Hepatocyte (in vitro differentiated cells): ENCODE measurements at regions not wholly inside any gene's neighbourhood (a gene's known extent, or its start where the extent isn't known, plus 50 kb on each side); places are given as distances from the start of the nearest gene placed in this dataset.

Experiments used
- DNase-seq: peaks from one replicate; pipeline ENCODE4 v3.0.0-alpha.2; 2016; ENCODE audit warnings: low spot score
- H2AFZ ChIP-seq: fragments of 200-600 bp; sonication (generic); 2 replicates; pipeline ENCODE4 v1.6.0; 2016; ENCODE audit warnings: antibody characterized with exemption, mild to moderate bottlenecking
- H3K27ac ChIP-seq: fragments of 200-600 bp; sonication (generic); 2 replicates; pipeline ENCODE4 v1.5.1; 2016; ENCODE audit warnings: mild to moderate bottlenecking
- H3K27me3 ChIP-seq: fragments of 200-600 bp; sonication (generic); 2 replicates; pipeline ENCODE4 v1.6.1; 2016
- H3K36me3 ChIP-seq: fragments of 200-600 bp; sonication (generic); replicated peaks from 2 replicates; pipeline ENCODE4 v1.5.1; 2016; ENCODE audit warnings: low read depth; ENCODE audit not compliant: insufficient read depth
- H3K4me1 ChIP-seq: fragments of 200-600 bp; sonication (generic); 2 replicates; pipeline ENCODE4 v1.5.1; 2016; ENCODE audit warnings: mild to moderate bottlenecking, moderate library complexity; ENCODE audit not compliant: insufficient read depth
- H3K4me2 ChIP-seq: fragments of 200-600 bp; sonication (generic); 2 replicates; pipeline ENCODE4 v1.6.0; 2016
- H3K4me3 ChIP-seq: fragments of 200-600 bp; sonication (generic); 2 replicates; pipeline ENCODE4 v1.5.1; 2016; ENCODE audit warnings: mild to moderate bottlenecking
- H3K79me2 ChIP-seq: fragments of 200-600 bp; sonication (generic); 2 replicates; pipeline ENCODE4 v1.6.0; 2017; ENCODE audit warnings: mild to moderate bottlenecking
- H3K9me2 ChIP-seq: fragments of 200-600 bp; sonication (generic); replicated peaks from 2 replicates; pipeline ENCODE4 v1.6.0; 2017; ENCODE audit warnings: mild to moderate bottlenecking; ENCODE audit not compliant: insufficient read depth
- H3K9me3 ChIP-seq: fragments of 200-600 bp; sonication (generic); 2 replicates; pipeline ENCODE4 v1.5.1; 2016; ENCODE audit warnings: low read depth, mild to moderate bottlenecking
- H4K20me1 ChIP-seq: fragments of 200-600 bp; sonication (generic); 2 replicates; pipeline ENCODE4 v1.6.0; 2016; ENCODE audit warnings: mild to moderate bottlenecking; ENCODE audit not compliant: insufficient read depth, poor library complexity, severe bottlenecking
- EZH2 ChIP-seq: fragments of 200-600 bp; sonication (generic); IDR thresholded peaks from 2 replicates; pipeline ENCODE4 v1.6.1; 2016; ENCODE audit warnings: antibody characterized with exemption, mild to moderate bottlenecking, borderline replicate concordance
- EZH2phosphoT487 ChIP-seq: fragments of 200-600 bp; sonication (generic); IDR thresholded peaks from one replicate; pipeline ENCODE4 v1.6.1; 2018; ENCODE audit warnings: antibody characterized with exemption, mild to moderate bottlenecking, low read depth, moderate library complexity; ENCODE audit not compliant: unreplicated experiment, severe bottlenecking
- WGBS: methylation state at CpG from one replicate; pipeline ENCODE4 v1.1.6; 2016; ENCODE audit warnings: low lambda C conversion rate; ENCODE audit errors: missing lambda C conversion rate; 5-methylcytosine and 5-hydroxymethylcytosine counted together
- TF ChIP-seq, protein P1 (sequence below): fragments of 200-600 bp; sonication (generic); IDR thresholded peaks from 2 replicates; pipeline ENCODE4 v1.5.1; 2016; ENCODE audit warnings: antibody characterized with exemption, mild to moderate bottlenecking; ENCODE audit not compliant: poor library complexity

DNA sequence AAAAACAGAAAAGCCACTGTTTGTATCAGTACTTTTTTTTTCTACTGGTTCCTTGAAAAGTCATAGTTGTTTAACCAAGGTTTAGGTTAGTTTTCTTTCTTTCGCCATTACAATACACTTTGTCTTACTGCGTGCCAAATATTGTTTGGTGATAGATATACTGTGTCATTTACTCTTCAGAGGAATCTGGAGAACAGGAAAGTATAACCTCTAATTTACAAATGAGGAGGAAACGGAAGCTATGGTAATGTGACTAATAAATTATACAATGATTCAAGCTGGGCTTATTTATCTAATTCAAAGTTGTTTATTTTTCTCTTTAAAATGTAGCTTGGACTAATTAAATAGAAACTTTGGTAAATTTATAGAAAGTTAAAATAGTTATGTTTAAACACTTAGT, 96.2 kb upstream of the ROBO2 start:
- no peak for DNase-seq
- peaks cover 7% of the 10 kb centered on the region for H3K4me1 ChIP-seq
- H4K20me1 ChIP-seq: no peaks in the 10 kb centered on the region
- H3K27me3 ChIP-seq: no peaks in the 10 kb centered on the region
- WGBS: 67% methylated on average over 3 of the region's 3 CpGs
- H3K4me3 ChIP-seq: no peak overlapping the region
- H3K79me2 ChIP-seq: no peaks in the 10 kb centered on the region
- no peaks in the 10 kb centered on the region for H3K36me3 ChIP-seq
- no peak for TF ChIP-seq EZH2phosphoT487
- TF ChIP-seq EZH2: no peak
- TF ChIP-seq, protein P1, sequence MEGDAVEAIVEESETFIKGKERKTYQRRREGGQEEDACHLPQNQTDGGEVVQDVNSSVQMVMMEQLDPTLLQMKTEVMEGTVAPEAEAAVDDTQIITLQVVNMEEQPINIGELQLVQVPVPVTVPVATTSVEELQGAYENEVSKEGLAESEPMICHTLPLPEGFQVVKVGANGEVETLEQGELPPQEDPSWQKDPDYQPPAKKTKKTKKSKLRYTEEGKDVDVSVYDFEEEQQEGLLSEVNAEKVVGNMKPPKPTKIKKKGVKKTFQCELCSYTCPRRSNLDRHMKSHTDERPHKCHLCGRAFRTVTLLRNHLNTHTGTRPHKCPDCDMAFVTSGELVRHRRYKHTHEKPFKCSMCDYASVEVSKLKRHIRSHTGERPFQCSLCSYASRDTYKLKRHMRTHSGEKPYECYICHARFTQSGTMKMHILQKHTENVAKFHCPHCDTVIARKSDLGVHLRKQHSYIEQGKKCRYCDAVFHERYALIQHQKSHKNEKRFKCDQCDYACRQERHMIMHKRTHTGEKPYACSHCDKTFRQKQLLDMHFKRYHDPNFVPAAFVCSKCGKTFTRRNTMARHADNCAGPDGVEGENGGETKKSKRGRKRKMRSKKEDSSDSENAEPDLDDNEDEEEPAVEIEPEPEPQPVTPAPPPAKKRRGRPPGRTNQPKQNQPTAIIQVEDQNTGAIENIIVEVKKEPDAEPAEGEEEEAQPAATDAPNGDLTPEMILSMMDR: no peak
- no peak overlapping the region for H2AFZ ChIP-seq
- no peaks in the 10 kb centered on the region for H3K9me3 ChIP-seq
- H3K4me2 ChIP-seq: peak overlapping the region; percentile 25
- peak overlapping the region; percentile 66 for H3K27ac ChIP-seq
- H3K9me2 ChIP-seq: no peaks in the 10 kb centered on the region

DNA sequence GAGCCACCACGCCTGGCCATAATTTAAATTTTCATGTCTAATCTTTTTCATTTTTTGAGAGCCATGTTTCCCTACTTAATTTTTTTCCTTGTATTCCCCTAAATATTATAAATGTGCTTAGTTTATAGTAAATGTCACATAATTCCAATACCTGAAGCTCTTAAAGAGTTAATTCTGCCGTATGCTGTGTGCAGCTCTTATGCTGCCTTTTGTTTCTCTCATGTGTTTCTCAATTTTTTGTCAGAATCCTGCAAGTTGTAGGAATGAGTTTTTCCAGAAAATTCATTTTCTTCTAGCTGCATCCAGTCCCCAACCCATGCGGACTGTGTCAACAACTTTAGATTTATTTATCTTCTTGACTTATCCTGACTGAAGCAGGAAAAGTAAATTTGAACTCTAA, 90.9 kb upstream of the ROBO2 start:
- Histone ChIP-seq H3K27me3 (no peaks in the 10 kb centered on the region), H2AFZ (peak overlapping the region; percentile 32), H3K4me2 (peak overlapping the region; percentile 53), H3K9me2 (no peaks in the 10 kb centered on the region), H3K27ac (peak overlapping the region; percentile 20), H3K4me1 (no peaks in the 10 kb centered on the region), H3K9me3 (no peaks in the 10 kb centered on the region), H4K20me1 (no peaks in the 10 kb centered on the region), H3K4me3 (peak overlapping the region; percentile 0), H3K79me2 (no peaks in the 10 kb centered on the region), H3K36me3 (no peaks in the 10 kb centered on the region)
- no peak for DNase-seq
- WGBS: 81% methylated on average over 3 of the region's 3 CpGs
- no peak for TF ChIP-seq EZH2phosphoT487
- no peak for TF ChIP-seq EZH2
- TF ChIP-seq, protein P1: no peak

DNA sequence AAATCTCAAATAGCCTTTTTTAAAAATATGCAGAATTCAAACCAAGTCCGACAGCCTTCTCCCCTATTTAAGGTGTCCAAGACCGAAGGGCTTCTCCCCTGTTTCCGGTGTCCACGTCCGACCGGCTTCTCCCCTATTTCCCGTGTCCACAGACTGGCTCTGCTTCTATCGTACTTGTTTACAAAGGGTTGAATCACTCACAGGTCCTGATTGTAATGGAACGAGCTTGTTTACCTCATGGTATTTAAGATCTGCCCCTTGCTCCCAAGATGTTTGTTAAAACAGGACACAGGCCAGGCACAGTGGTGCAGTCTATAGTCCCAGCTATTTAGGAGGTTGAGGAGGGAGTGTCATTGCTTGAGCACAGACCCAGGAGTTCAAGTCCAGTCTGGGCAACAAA, 90.4 kb upstream of the ROBO2 start:
- no peaks in the 10 kb centered on the region for H3K9me3 ChIP-seq
- H2AFZ ChIP-seq: peak overlapping the region; percentile 32
- H3K27ac ChIP-seq: peak overlapping the region; percentile 20
- H3K36me3 ChIP-seq: no peaks in the 10 kb centered on the region
- H3K4me2 ChIP-seq: peak overlapping the region; percentile 53
- no peaks in the 10 kb centered on the region for H3K27me3 ChIP-seq
- no peak for TF ChIP-seq EZH2phosphoT487
- no peak for TF ChIP-seq EZH2
- TF ChIP-seq, protein P1: no peak
- peak; percentile 33 for DNase-seq
- H3K79me2 ChIP-seq: no peaks in the 10 kb centered on the region
- H3K9me2 ChIP-seq: no peaks in the 10 kb centered on the region
- no peaks in the 10 kb centered on the region for H4K20me1 ChIP-seq
- H3K4me1 ChIP-seq: no peaks in the 10 kb centered on the region
- 61% methylated on average over 9 of the region's 9 CpGs for WGBS
- H3K4me3 ChIP-seq: peak overlapping the region; percentile 0

DNA sequence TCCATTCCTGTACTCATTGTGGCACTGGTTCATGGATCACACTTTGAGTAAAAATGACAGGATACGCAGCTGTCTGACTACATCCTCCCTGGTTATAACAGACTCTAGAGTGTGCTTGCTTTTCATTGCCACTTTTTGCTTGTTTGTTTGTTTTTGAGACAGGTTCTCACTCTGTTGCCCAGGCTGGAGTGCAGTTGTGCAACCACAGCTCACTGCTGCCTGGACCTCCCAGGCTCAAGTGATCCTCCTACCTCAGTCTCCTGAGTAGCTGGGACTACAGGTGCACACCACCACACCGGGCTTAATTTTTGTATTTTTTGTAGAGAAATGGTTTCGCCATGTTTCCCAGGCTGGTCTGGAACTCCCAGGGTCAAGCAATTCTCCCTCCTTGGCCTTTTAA, 89.3 kb upstream of the ROBO2 start:
- TF ChIP-seq, protein P1: no peak
- no peak for TF ChIP-seq EZH2
- TF ChIP-seq EZH2phosphoT487: no peak
- H2AFZ ChIP-seq: no peak overlapping the region
- H3K4me1 ChIP-seq: no peaks in the 10 kb centered on the region
- H3K4me3 ChIP-seq: no peak overlapping the region
- H3K36me3 ChIP-seq: no peaks in the 10 kb centered on the region
- no peaks in the 10 kb centered on the region for H3K27me3 ChIP-seq
- no peaks in the 10 kb centered on the region for H3K9me2 ChIP-seq
- no peaks in the 10 kb centered on the region for H4K20me1 ChIP-seq
- 95% methylated on average over 3 of the region's 3 CpGs for WGBS
- no peak for DNase-seq
- no peak overlapping the region for H3K27ac ChIP-seq
- H3K9me3 ChIP-seq: no peaks in the 10 kb centered on the region
- H3K4me2 ChIP-seq: no peak overlapping the region
- H3K79me2 ChIP-seq: no peaks in the 10 kb centered on the region
